Thyroid gland (tissue), 4 donors: ENCODE measurements at regions not wholly inside any gene's neighbourhood (a gene's known extent, or its start where the extent isn't known, plus 50 kb on each side); places are given as distances from the start of the nearest gene placed in this dataset.

ENCODE experiments used
- POLR2A ChIP-seq, 2 donors: fragments of 450-650 bp; IDR thresholded peaks; one replicate each; pipeline ENCODE4 v1.6.1; 2017; ENCODE audit warnings: antibody characterized with exemption in 2 of 2, mild to moderate bottlenecking in 2 of 2, moderate library complexity in 1 of 2
- TF ChIP-seq, protein P1 (sequence below), 6 experiments: fragments of 200-600 bp in 3 of 6; fragments of 450-650 bp in 3 of 6; sonication (generic) in 3 of 6; IDR thresholded peaks; one replicate each; pipeline ENCODE4 v1.5.1; 2016 to 2019; ENCODE audit warnings: antibody characterized with exemption in 6 of 6, mild to moderate bottlenecking in 2 of 6, inconsistent platforms in 1 of 6, moderate library complexity in 1 of 6

DNA sequence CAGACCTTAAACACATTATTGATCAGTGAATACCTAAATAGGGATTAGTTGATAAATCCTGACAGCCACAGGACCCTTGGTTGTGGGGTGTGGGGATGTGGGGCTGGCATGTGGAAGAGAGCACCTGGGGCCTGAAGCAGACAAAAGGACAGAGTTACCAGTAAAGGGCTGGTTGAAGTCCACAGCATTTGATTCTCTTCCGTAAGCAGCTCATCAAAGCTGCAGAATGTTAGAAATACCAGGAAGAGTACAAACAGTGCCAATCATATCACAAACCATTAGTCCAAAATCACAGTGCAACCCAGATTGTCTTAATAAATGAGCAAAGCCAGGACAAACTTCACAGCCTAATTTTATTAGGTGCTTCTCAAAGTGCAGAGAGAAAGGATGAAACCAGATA lies 92.5 kb upstream of the KL start:
- TF ChIP-seq, protein P1, sequence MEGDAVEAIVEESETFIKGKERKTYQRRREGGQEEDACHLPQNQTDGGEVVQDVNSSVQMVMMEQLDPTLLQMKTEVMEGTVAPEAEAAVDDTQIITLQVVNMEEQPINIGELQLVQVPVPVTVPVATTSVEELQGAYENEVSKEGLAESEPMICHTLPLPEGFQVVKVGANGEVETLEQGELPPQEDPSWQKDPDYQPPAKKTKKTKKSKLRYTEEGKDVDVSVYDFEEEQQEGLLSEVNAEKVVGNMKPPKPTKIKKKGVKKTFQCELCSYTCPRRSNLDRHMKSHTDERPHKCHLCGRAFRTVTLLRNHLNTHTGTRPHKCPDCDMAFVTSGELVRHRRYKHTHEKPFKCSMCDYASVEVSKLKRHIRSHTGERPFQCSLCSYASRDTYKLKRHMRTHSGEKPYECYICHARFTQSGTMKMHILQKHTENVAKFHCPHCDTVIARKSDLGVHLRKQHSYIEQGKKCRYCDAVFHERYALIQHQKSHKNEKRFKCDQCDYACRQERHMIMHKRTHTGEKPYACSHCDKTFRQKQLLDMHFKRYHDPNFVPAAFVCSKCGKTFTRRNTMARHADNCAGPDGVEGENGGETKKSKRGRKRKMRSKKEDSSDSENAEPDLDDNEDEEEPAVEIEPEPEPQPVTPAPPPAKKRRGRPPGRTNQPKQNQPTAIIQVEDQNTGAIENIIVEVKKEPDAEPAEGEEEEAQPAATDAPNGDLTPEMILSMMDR (IDR thresholded peaks at IDR 0.05), result no peak
- no peak for TF ChIP-seq POLR2A (IDR thresholded peaks at IDR 0.05)
